Gastrocnemius medialis (tissue), 4 donors: ENCODE measurements at regions not wholly inside any gene's neighbourhood (a gene's known extent, or its start where the extent isn't known, plus 50 kb on each side); places are given as distances from the start of the nearest gene placed in this dataset.

ENCODE experiments used
- ATAC-seq, 2 donors: fragments of 150-250 bp; one replicate each; pipeline ENCODE4 v1.9.1; 2016
- DNase-seq, 2 donors: peaks; one replicate each; pipeline ENCODE4 v3.0.0-alpha.2; 2019
- H3K27ac ChIP-seq, 4 donors: fragments of 200-600 bp; sonication (generic); 1 replicate in 1 of 4; 2 replicates in 3 of 4; pipeline ENCODE4 v1.5.1; 2016 to 2018; ENCODE audit warnings: mild to moderate bottlenecking in 2 of 4, moderate library complexity in 1 of 4
- H3K27me3 ChIP-seq, 3 donors: fragments of 200-600 bp; sonication (generic) in 2 of 3; 1 replicate in 1 of 3; 2 replicates in 2 of 3; pipeline versions ENCODE4 v1.5.1 to v1.6.0; 2016 to 2019; ENCODE audit warnings: mild to moderate bottlenecking in 1 of 3, moderate library complexity in 1 of 3
- H3K36me3 ChIP-seq, 2 donors: fragments of 200-600 bp; sonication (generic) in 1 of 2; one replicate each; pipeline ENCODE4 v1.5.1; 2017 to 2018
- H3K4me1 ChIP-seq, 2 donors: fragments of 200-600 bp; sonication (generic) in 1 of 2; one replicate each; pipeline ENCODE4 v1.5.1; 2016 to 2017; ENCODE audit warnings: mild to moderate bottlenecking in 2 of 2
- H3K4me3 ChIP-seq, 4 donors: fragments of 200-600 bp; sonication (generic) in 3 of 4; 1 replicate in 1 of 4; 2 replicates in 3 of 4; pipeline ENCODE4 v1.5.1; 2016 to 2019; ENCODE audit warnings: mild to moderate bottlenecking in 2 of 4
- H3K9me3 ChIP-seq, 3 donors: fragments of 200-600 bp; sonication (generic) in 2 of 3; 1 replicate in 1 of 3; 2 replicates in 2 of 3; pipeline ENCODE4 v1.5.1; 2016 to 2019
- POLR2A ChIP-seq, 2 donors: fragments of 450-650 bp; IDR thresholded peaks; one replicate each; pipeline ENCODE4 v1.6.1; 2017; ENCODE audit warnings: antibody characterized with exemption in 2 of 2, mild to moderate bottlenecking in 2 of 2, moderate library complexity in 2 of 2
- in situ Hi-C, 4 donors: fragments of 200-750 bp; cut with MboI; loops; one replicate each; pipeline versions ENCODE4 v1.15.0 to v1.8.0; 2017; ENCODE audit warnings: low sequenced_read_pairs in 4 of 4
- intact Hi-C: fragments of 100-400 bp; cut with DNase I; formaldehyde crosslinking; loops from one replicate; pipeline ENCODE4 v1.15.1; 2023; ENCODE audit warnings: low total_unique reads
- TF ChIP-seq, protein P1 (sequence below), 5 experiments: fragments of 450-650 bp in 3 of 5; fragments of 200-600 bp in 2 of 5; sonication (generic) in 2 of 5; IDR thresholded peaks in 4 of 5; conservative IDR thresholded peaks in 1 of 5; 1 replicate in 4 of 5; 2 replicates in 1 of 5; pipeline ENCODE4 v1.5.1; 2016 to 2019; ENCODE audit warnings: antibody characterized with exemption in 5 of 5, mild to moderate bottlenecking in 3 of 5, moderate library complexity in 3 of 5

DNA sequence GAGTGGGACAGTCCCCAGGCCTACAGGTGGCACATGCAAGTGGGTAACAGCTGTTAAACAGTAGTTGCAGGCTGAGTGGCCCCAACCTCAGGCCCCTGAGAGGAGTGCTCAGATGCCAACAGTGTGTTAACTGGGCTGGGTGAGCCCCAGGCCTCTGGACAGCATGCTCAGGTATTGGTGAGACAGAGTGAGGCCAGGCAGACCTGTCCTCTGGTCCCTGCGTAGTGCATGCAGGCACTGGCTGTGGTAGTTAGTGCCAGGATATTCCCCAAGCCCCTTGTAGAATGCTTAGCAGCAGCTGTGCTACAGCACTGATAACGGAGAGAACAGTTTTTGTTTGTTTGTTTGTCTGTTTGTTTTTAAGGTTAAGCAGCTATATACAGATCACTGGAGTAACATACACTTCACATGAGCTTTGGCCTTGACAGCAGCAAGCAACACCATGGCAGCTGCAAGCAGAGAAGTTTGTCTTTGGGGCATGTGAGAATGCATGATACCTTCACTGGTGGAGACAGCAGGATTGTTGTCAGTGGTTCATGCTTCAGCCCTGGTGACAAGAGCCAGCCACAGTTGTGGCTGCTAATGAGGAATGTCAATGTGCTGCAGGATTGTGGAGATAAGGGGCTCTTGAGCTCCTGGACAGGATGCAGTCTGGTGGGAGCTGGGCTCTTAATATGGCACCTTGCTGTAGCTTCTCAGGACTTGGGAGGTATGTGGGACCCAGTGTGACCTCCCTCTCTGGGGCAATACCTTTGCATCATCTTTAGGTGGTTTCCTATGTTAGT is 614.4 kb downstream of the CDH11 start:
- ATAC-seq = no peak
- in situ Hi-C loops = no loop called here
- TF ChIP-seq, protein P1, sequence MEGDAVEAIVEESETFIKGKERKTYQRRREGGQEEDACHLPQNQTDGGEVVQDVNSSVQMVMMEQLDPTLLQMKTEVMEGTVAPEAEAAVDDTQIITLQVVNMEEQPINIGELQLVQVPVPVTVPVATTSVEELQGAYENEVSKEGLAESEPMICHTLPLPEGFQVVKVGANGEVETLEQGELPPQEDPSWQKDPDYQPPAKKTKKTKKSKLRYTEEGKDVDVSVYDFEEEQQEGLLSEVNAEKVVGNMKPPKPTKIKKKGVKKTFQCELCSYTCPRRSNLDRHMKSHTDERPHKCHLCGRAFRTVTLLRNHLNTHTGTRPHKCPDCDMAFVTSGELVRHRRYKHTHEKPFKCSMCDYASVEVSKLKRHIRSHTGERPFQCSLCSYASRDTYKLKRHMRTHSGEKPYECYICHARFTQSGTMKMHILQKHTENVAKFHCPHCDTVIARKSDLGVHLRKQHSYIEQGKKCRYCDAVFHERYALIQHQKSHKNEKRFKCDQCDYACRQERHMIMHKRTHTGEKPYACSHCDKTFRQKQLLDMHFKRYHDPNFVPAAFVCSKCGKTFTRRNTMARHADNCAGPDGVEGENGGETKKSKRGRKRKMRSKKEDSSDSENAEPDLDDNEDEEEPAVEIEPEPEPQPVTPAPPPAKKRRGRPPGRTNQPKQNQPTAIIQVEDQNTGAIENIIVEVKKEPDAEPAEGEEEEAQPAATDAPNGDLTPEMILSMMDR (IDR thresholded peaks at IDR 0.05 in 4 of 5, conservative IDR thresholded peaks at IDR 0.05 in 1 of 5) = no peak
- TF ChIP-seq POLR2A (IDR thresholded peaks at IDR 0.05) = no peak

DNA sequence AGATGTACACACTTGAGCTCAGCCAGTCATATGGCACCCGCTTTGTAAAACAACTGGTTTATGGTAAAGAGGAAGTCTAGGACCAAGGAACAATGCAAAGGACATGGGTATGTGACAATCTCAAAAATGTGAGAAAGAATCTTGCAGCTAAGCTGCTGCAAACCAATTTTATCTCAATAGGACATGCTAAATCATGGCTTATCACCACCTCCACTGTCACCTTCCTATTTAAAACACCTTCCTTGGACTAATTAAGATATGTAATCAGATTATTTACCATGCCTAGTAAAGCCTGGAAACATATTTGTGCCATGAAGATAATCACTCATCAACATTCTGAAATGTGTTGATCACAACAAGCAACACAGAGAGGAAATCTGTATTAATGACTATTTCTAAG is 622.7 kb downstream of the CDH11 start:
- H3K9me3 ChIP-seq = no peaks in the 10 kb centered on the region
- intact Hi-C loops (no loop called here), in situ Hi-C loops (no loop called here)
- H3K4me3 ChIP-seq = no peak overlapping the region
- TF ChIP-seq, protein P1 (IDR thresholded peaks at IDR 0.05 in 4 of 5, conservative IDR thresholded peaks at IDR 0.05 in 1 of 5) = no peak
- no peak for TF ChIP-seq POLR2A (IDR thresholded peaks at IDR 0.05)
- H3K27ac ChIP-seq = no peak overlapping the region
- no peaks in the 10 kb centered on the region for H3K4me1 ChIP-seq
- ATAC-seq (no peak), DNase-seq (no peak)
- no peaks in the 10 kb centered on the region for H3K27me3 ChIP-seq
- H3K36me3 ChIP-seq = no peaks in the 10 kb centered on the region

More for the DNA sequence above, 614.4 kb downstream of the CDH11 start:
- Histone ChIP-seq H3K27me3 (no peaks in the 10 kb centered on the region), H3K9me3 (no peaks in the 10 kb centered on the region), H3K4me3 (no peak overlapping the region), H3K36me3 (no peaks in the 10 kb centered on the region), H3K27ac (no peak overlapping the region), H3K4me1 (no peaks in the 10 kb centered on the region)
- DNase-seq = no peak
- intact Hi-C loops = no loop called here

DNA sequence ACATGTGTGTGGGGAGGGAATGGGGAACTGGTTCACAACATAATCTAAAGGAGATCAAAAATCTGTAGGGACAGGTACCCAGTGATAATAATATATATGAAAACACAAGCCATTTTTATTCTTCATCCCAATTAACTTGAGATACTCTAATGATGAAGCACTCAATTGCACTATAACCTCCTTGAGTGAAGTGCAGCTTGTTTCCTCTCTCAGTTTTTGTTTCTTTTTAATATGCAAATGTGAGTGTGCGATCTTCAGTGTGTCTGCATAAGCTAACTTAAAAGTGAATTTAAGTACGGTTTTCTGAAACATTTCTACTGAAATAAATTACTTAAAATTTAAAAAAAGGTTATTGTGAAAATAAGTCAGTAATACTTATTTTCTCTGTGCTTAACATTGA is 623.5 kb downstream of the CDH11 start:
- in situ Hi-C loops (no loop called here), intact Hi-C loops (no loop called here)
- ATAC-seq (no peak), DNase-seq (no peak)
- no peaks in the 10 kb centered on the region for H3K36me3 ChIP-seq
- H3K9me3 ChIP-seq = no peaks in the 10 kb centered on the region
- no peak overlapping the region for H3K27ac ChIP-seq
- H3K4me3 ChIP-seq = no peak overlapping the region
- H3K27me3 ChIP-seq = no peaks in the 10 kb centered on the region
- TF ChIP-seq POLR2A (IDR thresholded peaks at IDR 0.05) = no peak
- TF ChIP-seq, protein P1 (IDR thresholded peaks at IDR 0.05 in 4 of 5, conservative IDR thresholded peaks at IDR 0.05 in 1 of 5) = no peak
- H3K4me1 ChIP-seq = no peaks in the 10 kb centered on the region

DNA sequence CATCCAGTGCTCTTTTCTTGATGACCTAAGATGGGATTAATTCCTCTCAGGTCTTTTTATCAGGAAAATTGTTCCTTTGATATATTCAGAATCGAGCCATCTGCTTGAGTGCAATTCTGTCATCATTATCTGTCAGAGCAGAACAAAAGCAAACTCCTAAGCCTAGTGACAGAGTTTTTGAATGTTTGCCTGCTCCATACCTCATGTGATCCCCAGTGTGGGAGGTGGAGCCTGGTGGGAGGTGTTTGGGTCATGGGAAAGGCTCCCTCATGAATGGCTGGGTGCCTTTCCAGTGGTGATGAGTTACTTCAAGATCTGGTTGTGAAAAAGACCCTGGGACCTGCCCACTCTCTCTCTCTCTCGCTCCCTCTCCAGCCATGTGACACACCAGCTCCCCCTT is 628.2 kb downstream of the CDH11 start:
- Histone ChIP-seq H3K27ac (no peak overlapping the region), H3K4me3 (no peak overlapping the region), H3K4me1 (no peaks in the 10 kb centered on the region), H3K36me3 (no peaks in the 10 kb centered on the region), H3K27me3 (no peaks in the 10 kb centered on the region), H3K9me3 (no peaks in the 10 kb centered on the region)
- ATAC-seq = no peak
- in situ Hi-C loops = no loop called here
- intact Hi-C loops = no loop called here
- no peak for DNase-seq
- no peak for TF ChIP-seq POLR2A (IDR thresholded peaks at IDR 0.05)
- TF ChIP-seq, protein P1 (IDR thresholded peaks at IDR 0.05 in 4 of 5, conservative IDR thresholded peaks at IDR 0.05 in 1 of 5) = no peak

DNA sequence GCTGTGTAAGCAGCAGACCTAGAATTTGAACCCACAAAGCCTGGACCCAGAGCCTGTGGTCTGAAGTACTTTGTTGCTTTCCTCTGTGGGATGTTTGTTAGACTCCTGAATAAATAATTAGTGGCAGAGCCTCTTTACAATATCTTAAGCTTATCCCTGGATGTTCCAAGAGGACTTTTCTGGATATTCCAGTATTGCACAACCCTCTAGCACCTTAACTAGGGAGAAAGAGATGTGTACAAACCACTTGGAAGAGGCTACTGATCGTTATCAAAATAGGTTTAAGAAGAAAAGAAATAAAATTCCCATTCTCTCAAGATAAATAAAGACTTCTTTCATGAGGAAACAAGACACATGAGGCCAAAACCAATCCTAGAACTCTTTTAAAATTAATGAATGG is 632.4 kb downstream of the CDH11 start:
- H3K4me3 ChIP-seq = no peak overlapping the region
- TF ChIP-seq POLR2A (IDR thresholded peaks at IDR 0.05) = no peak
- TF ChIP-seq, protein P1 (IDR thresholded peaks at IDR 0.05 in 4 of 5, conservative IDR thresholded peaks at IDR 0.05 in 1 of 5) = no peak
- DNase-seq (no peak), ATAC-seq (no peak)
- no peaks in the 10 kb centered on the region for H3K9me3 ChIP-seq
- no peak overlapping the region for H3K27ac ChIP-seq
- no peaks in the 10 kb centered on the region for H3K4me1 ChIP-seq
- no peaks in the 10 kb centered on the region for H3K27me3 ChIP-seq
- no peaks in the 10 kb centered on the region for H3K36me3 ChIP-seq
- in situ Hi-C loops = no loop called here
- intact Hi-C loops = no loop called here
